HEK293 (cell line): ENCODE measurements at regions not wholly inside any gene's neighbourhood (a gene's known extent, or its start where the extent isn't known, plus 50 kb on each side); places are given as distances from the start of the nearest gene placed in this dataset.

Source experiments
- CTCF ChIP-seq: fragments of 450-650 bp; formaldehyde crosslinking; IDR thresholded peaks from 2 replicates; pipeline ENCODE4 v1.5.1; 2016; ENCODE audit warnings: missing biosample characterization, missing genetic modification characterization
- ZBTB7A ChIP-seq: fragments of 450-650 bp; formaldehyde crosslinking; IDR thresholded peaks from 2 replicates; pipeline ENCODE4 v1.5.1; 2016; ENCODE audit warnings: low read depth, missing biosample characterization, missing genetic modification characterization

DNA sequence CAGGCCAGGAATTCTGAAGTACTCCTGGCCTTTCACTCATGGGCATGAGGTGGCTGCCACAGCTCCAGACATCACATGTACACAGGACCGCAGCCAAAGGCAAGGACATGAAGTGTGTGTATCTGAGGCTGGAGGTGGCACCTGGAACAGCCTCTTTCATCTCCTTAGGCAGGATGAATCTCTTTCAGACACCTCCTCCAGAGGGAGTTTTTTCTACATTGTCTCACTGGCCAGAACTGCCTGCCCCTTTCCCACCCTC lies 142.8 kb downstream of the BARX1 start:
- TF ChIP-seq CTCF (no peak), ZBTB7A (no peak)
